OCI-LY1 (cell line): ENCODE measurements at regions not wholly inside any gene's neighbourhood (a gene's known extent, or its start where the extent isn't known, plus 50 kb on each side); places are given as distances from the start of the nearest gene placed in this dataset.

Experiments used
- CTCF ChIP-seq: fragments of 200-600 bp; sonication (generic), shearing (Covaris generic); IDR thresholded peaks from 2 replicates; pipeline ENCODE4 v1.5.1; 2017; ENCODE audit warnings: mild to moderate bottlenecking, antibody characterized with exemption, low read length, moderate library complexity, mixed read lengths
- EZH2 ChIP-seq: fragments of 200-600 bp; sonication (generic), shearing (Covaris generic); IDR thresholded peaks from 2 replicates; pipeline ENCODE4 v1.8.0; 2017; ENCODE audit warnings: borderline replicate concordance, mixed run types, mild to moderate bottlenecking, antibody characterized with exemption, low read length, moderate library complexity, mixed read lengths

GRCh38 chr11:70539360-70540095 is 141.2 kb downstream of the CTTN start:
- TF ChIP-seq EZH2 (no peak), CTCF (no peak)
